ENCODE measurements at regions not wholly inside any gene's neighbourhood (a gene's known extent, or its start where the extent isn't known, plus 50 kb on each side); places are given as distances from the start of the nearest gene placed in this dataset.

DNA sequence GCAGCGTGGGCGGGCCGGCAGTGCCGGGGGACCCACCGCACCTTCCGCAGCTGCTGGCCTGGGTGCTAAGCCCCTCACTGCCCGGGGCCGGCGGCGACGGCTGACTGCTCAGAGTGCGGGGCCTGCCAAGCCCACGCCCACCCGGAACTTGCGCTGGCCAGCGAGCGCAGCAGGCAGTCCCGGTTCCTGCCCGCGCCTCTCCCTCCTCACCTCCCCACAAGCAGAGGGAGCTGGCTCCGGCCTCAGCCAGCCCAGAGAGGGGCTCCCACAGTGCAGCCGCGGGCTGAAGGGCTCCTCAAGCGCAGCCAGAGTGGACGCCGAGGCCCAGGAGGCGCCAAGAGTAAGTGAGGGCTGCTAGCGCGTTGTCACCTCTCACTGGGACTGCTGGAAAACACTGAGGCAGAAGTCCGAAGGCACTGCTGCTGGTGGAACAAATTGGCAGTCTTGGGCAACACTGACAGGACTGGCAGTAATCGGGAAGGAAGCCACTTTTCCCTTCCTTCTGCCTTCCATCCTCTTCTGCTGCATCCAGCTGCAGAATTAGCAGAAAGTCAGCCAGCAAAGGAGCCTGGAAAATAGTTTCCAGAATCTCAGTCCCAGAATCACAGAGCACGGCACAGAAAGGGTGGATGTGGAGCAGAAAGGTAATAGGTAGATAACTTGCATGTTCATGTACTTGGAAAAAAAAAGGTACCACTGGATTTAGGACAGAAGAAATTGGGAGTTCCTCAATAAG lies 179.4 kb upstream of the FN1 start:
- no peak for DNase-seq

DNA sequence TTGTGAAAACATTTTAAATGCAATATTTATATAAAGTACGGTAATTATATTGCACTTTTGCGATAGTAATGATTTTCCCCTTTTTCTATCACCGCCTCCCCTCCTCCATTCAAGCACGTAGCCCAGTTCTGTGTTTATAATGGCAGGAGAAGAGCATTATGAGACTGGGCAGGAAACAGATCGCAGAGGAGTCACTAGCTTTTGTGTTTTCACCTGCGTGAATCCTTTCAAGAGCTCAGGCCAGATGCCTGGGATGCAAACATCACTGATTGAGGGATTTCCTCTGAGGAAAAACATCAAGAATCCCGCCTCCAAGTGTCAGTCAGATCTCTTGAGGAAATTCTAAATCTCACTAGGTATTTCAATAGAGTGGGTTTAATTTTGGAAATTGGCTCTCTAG lies 178.4 kb upstream of the FN1 start:
- DNase-seq = no peak

DNA sequence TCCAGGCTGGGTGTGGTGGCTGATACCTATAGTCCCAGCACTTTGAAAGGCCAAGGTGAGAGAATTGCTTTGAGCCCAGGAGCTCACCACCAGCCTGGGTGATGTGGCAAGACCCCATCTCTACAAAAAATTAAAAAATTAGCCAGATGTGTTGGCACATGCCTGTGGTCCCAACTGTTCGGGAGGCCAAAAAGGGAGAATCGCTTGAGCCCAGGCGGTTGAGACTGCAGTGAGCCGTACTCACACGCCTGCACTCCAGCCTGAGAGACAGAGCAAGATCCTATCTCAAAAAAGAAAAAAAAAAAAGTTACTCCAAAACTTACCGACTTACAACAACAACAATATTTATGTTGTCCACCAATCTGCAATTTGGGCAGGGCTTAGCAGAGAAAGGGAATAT lies 178.0 kb upstream of the FN1 start:
- no peak for DNase-seq

DNA sequence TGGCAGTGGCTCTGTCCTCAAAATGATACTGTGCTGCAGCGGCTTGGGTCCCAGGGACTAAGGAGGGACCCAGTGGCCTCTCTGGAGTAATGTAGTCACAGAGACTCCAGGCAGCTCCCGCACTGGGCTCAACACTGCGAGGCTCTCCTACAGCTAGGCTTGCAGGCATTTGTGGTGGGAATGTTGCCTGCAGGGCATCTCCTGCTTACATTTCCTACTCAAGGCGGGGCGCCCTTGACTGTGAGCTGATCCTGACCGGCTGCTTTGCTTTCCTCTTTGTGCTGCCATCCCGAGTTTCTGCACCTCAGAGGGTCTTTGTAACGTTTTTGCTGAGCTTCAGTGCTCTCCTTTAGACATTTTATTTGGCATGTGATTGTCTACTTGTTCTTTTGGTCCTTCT lies 177.4 kb upstream of the FN1 start:
- no peak for DNase-seq

DNA sequence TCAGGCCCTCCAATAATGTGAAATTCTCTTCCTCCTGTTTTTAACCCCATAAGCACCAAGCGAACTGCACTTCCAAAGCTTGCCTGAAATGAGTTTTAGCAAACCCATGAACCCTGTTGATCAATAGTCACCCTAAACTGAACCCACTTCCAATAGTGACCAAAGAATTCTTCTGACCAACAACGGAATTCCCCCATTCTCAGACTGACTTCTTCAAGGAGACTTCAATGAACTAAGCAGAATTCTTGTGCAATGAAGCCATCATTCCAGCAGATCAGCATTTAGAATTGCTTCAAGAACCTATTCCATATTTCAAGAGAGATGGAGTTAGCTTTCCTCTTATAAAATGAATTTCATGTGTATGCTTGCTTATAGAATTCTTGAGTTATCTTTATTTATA lies 176.9 kb upstream of the FN1 start:
- no peak for DNase-seq

DNA sequence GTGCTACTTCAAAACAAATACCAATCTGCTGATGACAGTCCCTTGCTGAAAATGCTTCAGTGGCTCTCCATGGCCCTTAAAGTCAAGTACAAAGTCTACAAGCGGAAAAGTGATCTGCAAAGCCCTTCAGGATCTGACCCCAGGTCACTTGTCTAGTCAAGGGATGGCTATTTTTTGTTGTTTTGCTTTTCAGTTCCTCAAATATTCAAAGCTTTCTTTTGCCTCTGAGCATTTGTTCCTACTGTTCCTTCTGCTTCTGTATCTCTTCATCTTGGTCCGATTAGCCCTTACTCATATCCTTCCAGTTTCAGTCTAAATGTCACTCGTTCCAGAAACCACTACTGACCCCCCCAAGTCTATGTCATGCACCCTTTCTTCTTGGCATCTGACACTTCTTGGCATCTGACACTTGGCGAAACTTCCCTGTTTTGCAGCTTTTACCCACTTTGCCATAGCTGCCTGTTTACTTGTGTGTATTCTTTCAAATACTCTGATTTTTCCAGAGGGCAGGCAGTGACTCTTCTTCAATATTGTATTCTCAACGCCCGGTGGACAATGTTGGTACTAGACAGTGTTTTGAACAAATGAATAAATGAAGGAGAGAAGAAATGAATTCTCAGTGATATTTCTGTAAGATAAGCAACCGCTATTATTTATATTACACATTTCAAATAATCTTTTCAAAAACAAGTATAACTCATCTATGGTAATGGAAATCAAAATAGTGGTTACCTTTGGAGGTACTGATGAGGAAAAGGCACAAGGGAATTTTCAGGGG lies 175.9 kb upstream of the FN1 start:
- DNase-seq = no peak

DNA sequence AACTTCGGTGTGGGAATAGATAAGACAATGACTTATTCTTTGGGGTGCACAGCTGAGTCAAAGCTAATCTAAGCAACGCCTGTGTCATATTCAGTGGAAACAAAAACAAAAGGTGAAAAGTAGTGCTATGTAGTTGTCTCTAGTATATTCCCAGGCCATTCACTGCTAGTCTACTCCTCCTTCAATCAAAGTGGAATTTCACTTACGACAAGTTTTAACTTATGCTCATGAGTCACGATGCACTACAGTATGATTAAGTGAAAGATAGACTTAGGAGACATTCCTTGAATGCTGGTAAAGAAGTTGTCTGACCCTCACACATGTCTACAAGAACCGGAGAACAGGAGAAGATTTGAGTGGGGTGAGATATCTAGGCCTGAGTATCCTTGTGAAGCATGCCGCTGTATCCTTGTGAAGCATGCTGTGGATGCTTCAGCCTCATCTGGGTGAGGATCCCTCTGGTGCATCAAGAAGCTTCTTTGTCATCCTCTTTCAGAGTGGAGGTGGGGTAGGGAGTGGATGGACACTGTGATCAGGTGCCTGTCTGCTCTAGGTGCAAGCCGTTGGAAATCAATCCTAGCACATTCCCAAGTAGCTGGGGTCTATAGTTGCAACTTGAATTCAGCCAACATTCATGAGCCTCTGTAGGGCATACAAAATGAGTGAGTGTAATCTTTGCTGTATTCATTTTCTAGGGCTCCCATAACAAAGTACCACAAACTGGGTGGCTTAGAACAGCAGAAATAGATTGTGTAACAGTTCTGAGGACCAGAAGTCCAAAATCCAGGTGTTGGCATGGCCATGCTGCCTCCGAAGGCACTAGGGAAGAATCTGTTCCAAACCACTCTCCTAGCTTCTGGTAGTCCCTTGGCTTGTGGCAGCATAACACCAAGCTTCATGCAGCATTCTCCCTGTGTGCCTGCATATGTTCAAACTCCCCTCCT lies 173.5 kb upstream of the FN1 start:
- DNase-seq = no peak

DNA sequence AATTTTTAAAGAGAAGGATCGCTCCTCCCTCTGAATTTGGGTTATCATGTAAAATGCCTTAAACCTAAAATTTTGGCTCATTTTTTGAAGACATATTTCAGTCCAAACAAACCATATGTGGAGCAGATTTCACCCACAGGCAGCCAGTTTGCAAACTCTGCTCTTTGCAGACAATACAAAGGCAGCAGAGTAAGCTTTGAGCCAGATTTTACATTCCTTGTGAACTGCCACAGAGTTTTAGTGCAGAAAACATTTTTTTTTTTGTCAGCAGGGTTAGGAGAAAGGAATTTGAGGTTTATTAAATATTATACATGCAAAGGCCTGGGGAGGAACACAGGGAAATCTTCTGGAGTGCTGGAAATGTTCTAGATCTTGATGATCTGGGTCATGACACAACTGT lies 171.9 kb upstream of the FN1 start:
- DNase-seq = no peak

DNA sequence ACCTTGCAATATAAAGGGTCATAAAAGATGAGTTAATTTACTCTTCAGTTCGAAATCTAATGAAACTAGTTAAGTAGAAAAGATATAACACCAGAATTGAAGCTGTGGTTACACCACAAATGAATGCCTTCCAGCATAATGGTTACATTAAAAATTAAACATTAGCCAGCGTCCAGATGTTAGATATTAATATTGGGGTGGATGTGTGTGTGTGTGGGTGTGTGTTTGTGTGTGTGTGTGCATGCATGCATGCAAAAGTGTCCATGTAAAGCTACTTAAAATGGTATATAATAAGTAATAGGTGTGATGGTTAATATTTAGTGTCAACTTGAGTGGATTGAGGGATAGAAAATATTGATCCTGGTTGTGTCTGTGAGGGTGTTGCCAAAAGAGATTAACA lies 170.4 kb upstream of the FN1 start:
- DNase-seq = no peak

DNA sequence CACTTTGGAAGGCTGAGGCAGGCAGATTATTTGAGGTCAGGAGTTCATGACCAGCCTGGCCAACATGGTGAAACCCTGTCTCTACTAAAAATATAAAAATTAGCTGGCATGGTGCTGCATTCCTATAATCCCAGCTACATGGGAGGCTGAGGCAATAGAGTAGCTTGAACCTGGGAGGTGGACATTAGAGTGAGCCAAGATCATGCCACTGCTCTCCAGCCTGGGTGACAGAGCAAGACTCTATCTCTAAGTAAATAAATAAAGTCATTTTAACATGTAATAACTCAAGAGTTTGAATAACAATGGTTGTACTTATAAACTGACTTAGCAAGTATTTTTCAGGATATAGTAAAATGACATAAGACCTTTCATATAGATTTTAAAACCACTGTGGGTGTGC lies 169.3 kb upstream of the FN1 start:
- no peak for DNase-seq

DNA sequence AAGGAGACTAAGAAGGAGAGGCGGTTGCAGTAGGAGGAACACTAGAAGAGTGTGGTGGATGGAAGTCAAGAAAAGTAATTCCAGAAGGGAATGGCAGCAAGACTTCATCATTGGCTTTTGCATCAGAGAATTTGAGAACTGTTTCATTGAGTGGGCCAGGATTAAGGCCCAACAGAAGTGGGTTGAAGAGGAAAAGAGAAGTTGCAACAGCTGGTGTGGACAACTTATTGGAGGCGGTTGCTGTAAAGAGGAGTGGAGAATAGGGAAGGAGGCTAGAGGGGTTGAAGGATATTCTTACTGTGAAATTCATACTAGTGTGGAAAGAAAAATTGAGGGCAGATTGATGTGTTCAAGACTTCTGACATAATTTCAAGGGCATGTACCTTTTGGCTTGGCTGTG lies 168.7 kb upstream of the FN1 start:
- no peak for DNase-seq

DNA sequence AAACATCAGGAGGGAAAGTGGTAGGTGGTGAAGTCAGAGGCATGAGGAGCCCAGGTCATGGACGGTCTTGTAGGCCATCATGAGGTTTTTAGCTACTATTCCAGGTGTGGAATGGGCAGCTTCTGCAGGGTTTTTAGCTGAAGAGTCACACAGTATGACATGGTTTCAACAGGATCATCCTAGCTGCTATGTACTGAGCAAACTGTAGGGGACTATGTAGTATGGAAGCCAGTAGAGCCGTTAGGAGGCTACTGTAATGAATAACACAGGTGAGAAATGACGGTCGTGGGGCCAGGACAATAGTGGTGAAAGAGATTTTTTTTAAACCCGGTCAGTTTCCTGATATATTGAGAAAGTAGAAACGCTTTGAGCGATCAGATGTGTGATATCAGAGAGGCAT lies 167.6 kb upstream of the FN1 start:
- no peak for DNase-seq

DNA sequence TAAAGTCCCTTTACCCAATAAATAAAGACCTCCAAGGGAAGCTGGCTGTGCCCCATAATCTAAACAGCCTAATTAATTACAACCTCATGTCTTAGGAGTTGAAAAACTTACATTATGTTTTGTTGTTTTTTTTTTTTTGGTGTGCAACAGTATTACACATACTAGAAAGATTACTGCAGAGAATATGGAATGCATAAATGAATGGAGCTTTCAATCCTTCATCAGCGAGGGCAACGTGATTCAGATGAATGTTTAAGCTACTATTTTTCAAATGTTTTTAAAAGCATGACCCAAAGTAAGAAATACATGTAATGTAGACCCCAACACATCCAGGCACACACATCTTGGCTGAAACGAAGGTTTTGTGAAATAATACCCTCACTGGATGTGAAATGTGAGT lies 167.1 kb upstream of the FN1 start:
- DNase-seq = no peak

DNA sequence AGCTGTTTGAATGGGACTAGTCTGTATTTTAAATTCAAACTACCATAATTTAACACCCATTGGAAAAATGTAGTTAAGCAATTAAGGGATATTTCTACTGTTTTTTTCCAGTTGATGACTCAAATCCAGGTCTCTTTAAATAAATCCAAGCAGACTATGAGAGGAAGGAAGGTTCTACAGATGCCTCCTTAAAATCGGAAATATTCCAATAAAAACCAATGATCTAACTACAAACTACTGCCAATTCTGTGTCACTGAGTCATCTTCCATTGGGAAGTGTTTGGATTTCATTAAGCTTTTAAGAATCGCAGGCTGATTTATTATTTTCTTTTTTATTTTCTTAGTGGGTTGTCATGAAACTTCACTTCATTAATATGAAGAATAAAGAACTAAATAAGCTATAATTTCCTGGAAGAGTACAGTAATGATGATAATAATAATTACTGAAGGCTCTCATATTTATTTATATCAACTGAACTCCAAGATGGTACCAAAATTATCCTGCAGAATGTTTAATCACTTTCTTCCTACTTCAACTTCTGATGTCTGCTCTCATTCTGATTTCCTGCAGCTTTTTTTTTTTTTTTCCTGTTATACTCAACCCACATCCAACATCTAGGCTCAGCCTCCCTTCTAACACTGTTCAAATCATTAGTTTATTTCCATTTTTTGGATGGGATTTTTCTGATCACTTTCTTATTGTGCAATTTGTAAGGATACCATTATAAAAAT lies 166.3 kb upstream of the FN1 start:
- no peak for DNase-seq

DNA sequence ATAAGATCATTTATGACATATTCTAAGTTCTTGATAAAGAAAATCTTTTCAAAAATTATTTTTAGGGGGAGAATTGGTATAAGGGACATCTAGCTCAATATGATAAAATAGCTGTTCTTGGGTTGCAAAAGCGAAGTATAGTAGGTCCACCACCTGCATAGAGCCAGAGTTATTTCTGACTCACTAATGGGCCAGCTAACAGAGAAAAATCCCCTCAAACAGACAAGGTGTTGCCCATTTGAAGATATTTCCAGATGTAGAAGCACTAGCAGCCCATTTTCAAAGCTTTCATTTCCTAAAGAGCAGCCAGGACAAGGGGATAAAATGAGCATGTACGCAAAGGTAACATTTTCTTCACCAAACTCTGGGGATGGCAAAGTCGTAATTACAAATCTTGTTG lies 165.7 kb upstream of the FN1 start:
- DNase-seq = no peak

DNA sequence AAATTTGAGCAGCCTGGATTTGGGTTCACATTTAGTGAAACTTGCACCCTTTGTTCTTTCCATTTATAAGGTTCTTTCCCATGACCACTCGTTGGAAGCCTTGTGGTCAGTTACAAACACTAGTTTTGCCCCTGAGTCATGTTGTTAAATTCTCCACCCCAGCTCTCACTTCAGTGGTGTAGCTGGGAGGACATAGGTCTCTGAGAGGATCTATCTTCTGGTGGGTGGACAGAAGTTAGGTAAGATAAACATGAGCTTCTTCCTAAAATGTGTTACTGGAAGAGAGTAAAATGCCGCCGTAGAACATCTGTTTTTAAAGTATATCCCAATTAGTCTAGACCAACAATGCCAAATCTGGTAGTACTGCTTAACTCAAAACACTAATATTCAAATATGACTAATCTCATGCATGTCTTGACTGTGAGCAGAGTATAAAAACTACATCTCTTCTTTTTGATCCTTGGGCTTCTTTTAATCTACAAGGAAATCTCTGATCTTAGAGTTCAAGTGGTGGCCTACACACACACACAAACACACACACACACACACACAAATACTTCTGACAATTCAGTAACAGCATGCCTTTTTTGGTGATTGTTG lies 162.6 kb upstream of the FN1 start:
- DNase-seq = no peak

DNA sequence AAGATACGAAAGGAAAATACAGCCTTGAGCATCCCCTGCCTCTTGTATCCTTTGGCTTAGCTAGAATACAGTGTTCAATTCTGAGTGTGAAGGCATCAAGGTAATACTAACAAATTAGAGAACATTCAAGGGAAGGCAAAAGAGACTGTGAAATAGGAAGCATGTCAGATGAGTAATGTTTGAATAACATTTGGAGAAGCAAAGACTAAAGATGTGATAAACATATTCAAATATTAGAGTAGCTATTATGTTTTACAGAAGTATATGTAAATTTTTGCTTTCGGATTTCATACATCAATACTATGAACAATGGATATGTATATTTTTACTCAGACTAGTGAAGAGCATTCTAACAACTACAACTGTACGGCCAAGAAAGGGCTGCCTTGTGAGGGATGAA lies 161.7 kb upstream of the FN1 start:
- DNase-seq = no peak

DNA sequence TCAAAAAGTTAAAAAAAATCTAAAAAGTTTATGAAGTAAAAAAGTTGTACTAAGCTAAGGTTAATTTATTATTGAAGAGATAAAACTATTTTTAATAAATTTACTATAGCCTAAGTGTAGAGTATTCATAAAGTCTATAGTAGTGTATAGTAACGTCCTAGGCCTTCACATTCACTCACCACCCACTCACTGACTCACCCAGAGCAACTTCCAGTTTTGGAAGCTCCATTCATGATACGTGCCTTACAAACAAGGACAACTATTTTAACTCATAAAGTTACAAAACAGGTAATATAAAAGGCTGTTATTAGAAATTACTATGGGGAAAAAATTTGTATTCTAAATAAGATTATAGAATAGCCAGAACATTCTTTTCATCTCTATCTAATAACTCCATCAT lies 158.9 kb upstream of the FN1 start:
- no peak for DNase-seq

DNA sequence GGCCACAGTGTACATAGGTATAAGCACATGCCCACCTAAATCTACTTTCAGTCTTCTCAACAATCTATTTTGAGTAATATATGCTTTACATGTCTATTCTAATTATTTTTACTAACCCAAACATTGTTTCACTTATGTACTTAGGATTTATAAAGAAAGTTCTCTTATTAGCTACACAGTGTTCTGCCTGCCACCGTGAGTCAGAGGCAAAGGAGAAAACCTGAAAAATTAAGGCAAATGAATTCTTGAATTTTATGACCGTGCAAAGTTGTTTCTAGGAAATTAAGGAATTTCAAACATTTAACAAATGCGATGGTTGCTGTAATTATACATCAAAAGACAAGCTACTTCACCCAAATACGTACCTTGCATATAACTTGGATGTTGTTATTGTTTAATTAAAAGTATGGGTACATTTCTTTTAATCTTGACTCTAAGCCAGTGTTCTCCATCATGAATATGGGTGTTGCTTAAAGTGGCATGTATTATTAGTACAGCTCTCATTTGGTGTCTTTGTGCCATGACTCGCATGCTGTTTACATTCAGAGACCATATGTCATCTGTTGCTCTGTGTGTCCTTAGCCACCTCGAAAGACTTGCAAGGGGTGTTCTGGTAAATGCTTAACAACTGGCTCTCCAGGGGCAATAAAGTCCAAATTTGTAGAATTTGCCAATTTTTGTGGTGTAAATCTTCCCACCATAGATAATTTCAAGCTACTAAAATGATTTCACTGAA lies 154.3 kb upstream of the FN1 start:
- DNase-seq = no peak

DNA sequence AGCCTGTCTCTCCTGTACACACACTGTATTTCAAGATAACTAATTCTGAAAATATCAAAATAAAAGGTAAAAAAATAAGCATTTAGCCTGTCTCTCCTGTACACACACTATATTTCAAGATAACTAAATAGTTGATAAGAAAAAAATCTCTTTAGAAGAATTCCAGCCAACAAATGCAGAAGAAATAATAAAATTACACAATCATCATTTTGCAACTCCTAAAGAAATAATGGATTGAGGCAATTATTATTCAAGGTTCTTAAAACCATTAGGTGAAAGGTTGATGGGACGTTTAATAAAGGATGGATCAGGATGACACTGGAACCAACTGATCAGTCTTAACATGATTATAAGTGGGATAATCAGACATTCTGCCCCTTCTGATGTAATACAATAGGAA lies 148.0 kb upstream of the FN1 start:
- no peak for DNase-seq

DNA sequence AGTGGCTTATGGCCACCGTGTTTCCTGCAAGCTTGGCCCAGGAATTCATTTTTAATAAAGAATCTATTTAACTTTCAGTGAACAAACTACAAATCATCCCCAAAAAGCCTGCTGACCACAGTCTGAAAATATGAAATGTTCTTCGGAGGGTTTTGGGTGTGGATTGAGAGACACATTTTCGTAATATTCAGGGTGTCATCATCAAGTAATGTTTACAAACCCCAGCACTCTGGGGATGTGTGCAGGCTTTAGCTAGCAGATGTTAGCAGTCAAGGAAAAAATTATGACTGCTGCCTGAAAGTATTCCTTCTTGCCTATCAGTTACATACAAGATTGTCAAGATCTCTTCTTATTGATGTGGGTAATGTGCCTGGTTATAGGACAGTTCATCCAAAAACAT lies 143.9 kb upstream of the FN1 start:
- DNase-seq = no peak

DNA sequence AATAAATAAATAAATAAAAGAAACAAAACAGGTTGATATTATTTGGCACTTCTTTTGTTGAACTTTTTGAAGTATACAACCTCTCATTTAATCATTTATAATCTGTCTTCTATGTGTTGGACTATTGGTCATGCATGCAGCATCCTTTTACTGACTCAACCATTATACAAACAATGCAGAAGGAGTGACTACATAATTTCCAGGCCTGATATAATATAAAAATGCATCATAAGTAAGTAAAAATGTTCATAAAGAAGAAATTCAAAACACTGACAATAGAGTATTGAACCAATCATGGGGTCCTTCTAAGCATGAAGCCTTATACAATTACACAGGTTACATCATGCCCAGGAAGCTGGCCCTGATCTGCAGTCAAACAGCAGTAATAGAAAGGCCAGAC lies 141.5 kb upstream of the FN1 start:
- no peak for DNase-seq

Data from activated naive CD4-positive, alpha-beta T cell treated with Interleukin-2 at 50 U/mL for 16 hours (primary cell).